SK-N-SH treated with all-trans-retinoic acid at 6 μM for 48 hours (cell line): ENCODE measurements at regions not wholly inside any gene's neighbourhood (a gene's known extent, or its start where the extent isn't known, plus 50 kb on each side); places are given as distances from the start of the nearest gene placed in this dataset.

Experiments
- ATAC-seq: fragments of 200-7000 bp; cut with Tn5 transposase; 3 replicates; pipeline ENCODE4 v1.9.1; 2020; ENCODE audit warnings: mild to moderate bottlenecking, moderate library complexity
- ARNTL ChIP-seq: fragments of 450-650 bp; formaldehyde crosslinking; IDR thresholded peaks from 2 replicates; pipeline ENCODE4 v1.5.0; 2020; ENCODE audit warnings: low read depth, mild to moderate bottlenecking, moderate library complexity, borderline replicate concordance
- BACH2 ChIP-seq: fragments of 250-450 bp; sonication (Bioruptor Pico); IDR thresholded peaks from 2 replicates; pipeline ENCODE4 v1.9.0; 2021; ENCODE audit warnings: mild to moderate bottlenecking, borderline replicate concordance
- CREB5 ChIP-seq: fragments of 250-450 bp; sonication (Bioruptor Pico); IDR thresholded peaks from 2 replicates; pipeline ENCODE4 v1.5.1; 2020; ENCODE audit warnings: low read depth, mild to moderate bottlenecking, moderate library complexity
- CSDC2 ChIP-seq: fragments of 250-450 bp; sonication (Bioruptor Pico); IDR thresholded peaks from 2 replicates; pipeline ENCODE4 v1.5.0; 2020; ENCODE audit warnings: mild to moderate bottlenecking, moderate library complexity
- CSRNP3 ChIP-seq: fragments of 250-450 bp; sonication (Bioruptor Pico); IDR thresholded peaks from 2 replicates; pipeline ENCODE4 v1.5.1; 2021; ENCODE audit warnings: mild to moderate bottlenecking, moderate library complexity
- ESRRG ChIP-seq: fragments of 250-450 bp; sonication (Bioruptor Pico); IDR thresholded peaks from 2 replicates; pipeline ENCODE4 v1.6.1; 2021; ENCODE audit warnings: mild to moderate bottlenecking
- GLIS3 ChIP-seq: fragments of 250-450 bp; sonication (Bioruptor Pico); IDR thresholded peaks from 2 replicates; pipeline ENCODE4 v1.5.0; 2020; ENCODE audit warnings: mild to moderate bottlenecking, moderate library complexity
- ISL1 ChIP-seq: fragments of 250-450 bp; sonication (Bioruptor Pico); IDR thresholded peaks from 2 replicates; pipeline ENCODE4 v2.1.2; 2022; ENCODE audit warnings: mild to moderate bottlenecking, moderate library complexity
- PATZ1 ChIP-seq: fragments of 250-450 bp; sonication (Bioruptor Pico); IDR thresholded peaks from 2 replicates; pipeline ENCODE4 v1.8.0; 2020; ENCODE audit warnings: mild to moderate bottlenecking, moderate library complexity, borderline replicate concordance
- PPARA ChIP-seq: fragments of 250-450 bp; sonication (Bioruptor Pico); IDR thresholded peaks from 2 replicates; pipeline ENCODE4 v1.5.0; 2020; ENCODE audit warnings: mild to moderate bottlenecking, borderline replicate concordance
- TCF4 ChIP-seq: fragments of 250-450 bp; sonication (Bioruptor Pico); IDR thresholded peaks from 2 replicates; pipeline ENCODE4 v1.8.0; 2021; ENCODE audit warnings: mild to moderate bottlenecking, moderate library complexity, borderline replicate concordance
- TOX ChIP-seq: fragments of 250-450 bp; sonication (Bioruptor Pico); IDR thresholded peaks from 2 replicates; pipeline ENCODE4 v1.8.0; 2021; ENCODE audit warnings: mild to moderate bottlenecking, moderate library complexity, borderline replicate concordance
- TSHZ2 ChIP-seq: fragments of 250-450 bp; sonication (Bioruptor Pico); IDR thresholded peaks from 2 replicates; pipeline ENCODE4 v1.5.0; 2020; ENCODE audit warnings: mild to moderate bottlenecking, moderate library complexity
- ZC3H10 ChIP-seq: fragments of 250-450 bp; sonication (Bioruptor Pico); IDR thresholded peaks from 2 replicates; pipeline ENCODE4 v1.5.1; 2021; ENCODE audit warnings: mild to moderate bottlenecking, moderate library complexity

- ATAC-seq, result no peak
- TF ChIP-seq ISL1, result no peak
- TF ChIP-seq PATZ1 (CRISPR knock-in tag), result no peak
- no peak for TF ChIP-seq BACH2
- no peak for TF ChIP-seq TSHZ2 (CRISPR knock-in tag)
- TF ChIP-seq CSDC2 (CRISPR knock-in tag), result no peak
- no peak for TF ChIP-seq GLIS3 (CRISPR knock-in tag)
- TF ChIP-seq TCF4 (CRISPR knock-in tag), result no peak
- TF ChIP-seq ARNTL (CRISPR knock-in tag), result no peak
- no peak for TF ChIP-seq CREB5
- no peak for TF ChIP-seq PPARA (CRISPR knock-in tag)
- no peak for TF ChIP-seq CSRNP3 (CRISPR knock-in tag)
- no peak for TF ChIP-seq ESRRG (CRISPR knock-in tag)
Measured at GRCh38 chr2:39522518-39522877, 85.4 kb upstream of the MAP4K3 start.

- TF ChIP-seq TOX (CRISPR knock-in tag) (no peak), ZC3H10 (no peak), ISL1 (peak; percentile 27; the same call in 1 of the 2 replicates)
- ATAC-seq, result peak; percentile 97
Measured at GRCh38 chr2:39523308-39524044, 86.4 kb upstream of the MAP4K3 start.

- peak; percentile 45 for ATAC-seq
Measured at GRCh38 chr2:39524061-39524460, 87.0 kb upstream of the MAP4K3 start.

More at GRCh38 chr2:39524061-39524460, 87.0 kb upstream of the MAP4K3 start:
- TF ChIP-seq TSHZ2 (CRISPR knock-in tag), result no peak
